ENCODE measurements at regions not wholly inside any gene's neighbourhood (a gene's known extent, or its start where the extent isn't known, plus 50 kb on each side); places are given as distances from the start of the nearest gene placed in this dataset.

- no peak for TF ChIP-seq NR3C1 (CRISPR knock-in tag; IDR thresholded peaks at IDR 0.05)
- no peak for TF ChIP-seq FOXO4 (CRISPR knock-in tag; IDR thresholded peaks at IDR 0.05)
- no peak for TF ChIP-seq MAX (CRISPR knock-in tag; IDR thresholded peaks at IDR 0.05)
- no peak for TF ChIP-seq HNRNPH1 (optimal IDR thresholded peaks at IDR 0.05; ENCODE audit: low read depth, low read length)
- TF ChIP-seq FOXJ3 (CRISPR knock-in tag; IDR thresholded peaks at IDR 0.05): no peak
- no peak for TF ChIP-seq SRF (CRISPR knock-in tag; IDR thresholded peaks at IDR 0.05)
- TF ChIP-seq SETDB1 (IDR thresholded peaks at IDR 0.05; ENCODE audit: low read length): no peak
- no peak for TF ChIP-seq FUS (optimal IDR thresholded peaks at IDR 0.05; ENCODE audit: low read depth, low read length)
- TF ChIP-seq ATF4 (CRISPR knock-in tag; IDR thresholded peaks at IDR 0.05): no peak
- TF ChIP-seq SREBF1 (IDR thresholded peaks at IDR 0.05; ENCODE audit: borderline replicate concordance, low read depth, low read length): no peak
- no peak for TF ChIP-seq NFRKB (IDR thresholded peaks at IDR 0.05; ENCODE audit: low read depth)
- TF ChIP-seq TCF15 (CRISPR knock-in tag; IDR thresholded peaks at IDR 0.05): no peak
- TF ChIP-seq EZH2 (IDR thresholded peaks at IDR 0.05; ENCODE audit: borderline replicate concordance, low read depth, low read length): no peak
- TF ChIP-seq KAT2B (IDR thresholded peaks at IDR 0.05; ENCODE audit: low read depth, low read length): no peak
These were observed 311.7 kb downstream of the YTHDC2 start for GRCh38 chr5:113825176-113825575.
